Astrocyte (in vitro differentiated cells and primary cell): ENCODE measurements at regions not wholly inside any gene's neighbourhood (a gene's known extent, or its start where the extent isn't known, plus 50 kb on each side); places are given as distances from the start of the nearest gene placed in this dataset.

Experiments
- EZH2 ChIP-seq: IDR thresholded peaks from 2 replicates; pipeline ENCODE4 v1.6.1; 2012; ENCODE audit warnings: mild to moderate bottlenecking, low read length, inconsistent platforms; ENCODE audit not compliant: insufficient read depth
- TF ChIP-seq, protein P1 (sequence below): IDR thresholded peaks from 2 replicates; pipeline ENCODE4 v1.5.1; 2011; ENCODE audit warnings: low read depth, mild to moderate bottlenecking, inconsistent platforms, low read length, moderate library complexity; ENCODE audit not compliant: insufficient read depth

DNA sequence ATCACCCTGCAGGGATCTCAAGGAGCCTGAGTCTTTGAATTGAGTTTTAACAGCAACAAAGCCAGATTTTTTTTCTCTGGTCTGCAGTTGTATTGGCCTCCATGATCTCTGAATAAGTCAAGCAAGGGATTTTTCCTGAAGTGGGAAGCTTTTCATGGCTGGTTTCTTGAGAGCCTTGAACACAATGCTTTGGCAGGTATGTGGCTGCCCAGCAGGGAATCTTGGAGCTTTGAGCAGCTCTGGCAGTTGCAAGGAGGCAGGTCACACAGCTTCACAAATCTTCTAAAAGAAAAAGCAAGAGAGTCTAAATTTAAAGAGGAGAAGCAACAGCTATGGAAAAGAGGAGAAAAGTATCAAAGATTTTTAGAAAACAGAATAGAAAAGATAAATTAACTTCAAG, 60.1 kb downstream of the RPS29 start:
- TF ChIP-seq, protein P1, sequence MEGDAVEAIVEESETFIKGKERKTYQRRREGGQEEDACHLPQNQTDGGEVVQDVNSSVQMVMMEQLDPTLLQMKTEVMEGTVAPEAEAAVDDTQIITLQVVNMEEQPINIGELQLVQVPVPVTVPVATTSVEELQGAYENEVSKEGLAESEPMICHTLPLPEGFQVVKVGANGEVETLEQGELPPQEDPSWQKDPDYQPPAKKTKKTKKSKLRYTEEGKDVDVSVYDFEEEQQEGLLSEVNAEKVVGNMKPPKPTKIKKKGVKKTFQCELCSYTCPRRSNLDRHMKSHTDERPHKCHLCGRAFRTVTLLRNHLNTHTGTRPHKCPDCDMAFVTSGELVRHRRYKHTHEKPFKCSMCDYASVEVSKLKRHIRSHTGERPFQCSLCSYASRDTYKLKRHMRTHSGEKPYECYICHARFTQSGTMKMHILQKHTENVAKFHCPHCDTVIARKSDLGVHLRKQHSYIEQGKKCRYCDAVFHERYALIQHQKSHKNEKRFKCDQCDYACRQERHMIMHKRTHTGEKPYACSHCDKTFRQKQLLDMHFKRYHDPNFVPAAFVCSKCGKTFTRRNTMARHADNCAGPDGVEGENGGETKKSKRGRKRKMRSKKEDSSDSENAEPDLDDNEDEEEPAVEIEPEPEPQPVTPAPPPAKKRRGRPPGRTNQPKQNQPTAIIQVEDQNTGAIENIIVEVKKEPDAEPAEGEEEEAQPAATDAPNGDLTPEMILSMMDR = no peak
- no peak for TF ChIP-seq EZH2
